H1 (cell line): ENCODE measurements at regions not wholly inside any gene's neighbourhood (a gene's known extent, or its start where the extent isn't known, plus 50 kb on each side); places are given as distances from the start of the nearest gene placed in this dataset.

Experiments used
- BCL11A ChIP-seq, 2 experiments: IDR thresholded peaks; one replicate each; pipeline ENCODE4 v1.6.1; 2011; ENCODE audit warnings: low read depth in 2 of 2, low read length in 2 of 2, mild to moderate bottlenecking in 2 of 2
- CHD2 ChIP-seq: IDR thresholded peaks from 2 replicates; pipeline ENCODE4 v1.6.1; 2012; ENCODE audit warnings: low read length, improper control_type of control experiment
- E2F6 ChIP-seq: IDR thresholded peaks from 2 replicates; pipeline ENCODE4 v1.6.1; 2012; ENCODE audit warnings: inconsistent platforms
- FOSL1 ChIP-seq: IDR thresholded peaks from 2 replicates; pipeline ENCODE4 v1.6.1; 2011; ENCODE audit warnings: mild to moderate bottlenecking, low read depth, low read length, moderate library complexity; ENCODE audit not compliant: insufficient read depth
- JUND ChIP-seq: IDR thresholded peaks from 2 replicates; pipeline ENCODE4 v1.6.1; 2011; ENCODE audit warnings: mild to moderate bottlenecking, improper control_type of control experiment, low read length
- KDM1A ChIP-seq: fragments of 200-600, 300-600 bp; sonication (generic); IDR thresholded peaks from 2 replicates; pipeline ENCODE4 v1.7.1; 2016; ENCODE audit warnings: mild to moderate bottlenecking, low read length, borderline replicate concordance
- POLR2A ChIP-seq, 2 experiments: IDR thresholded peaks; 1 replicate in 1 of 2; 2 replicates in 1 of 2; pipeline ENCODE4 v1.6.1; 2011; ENCODE audit warnings: low read depth in 2 of 2, low read length in 2 of 2, mild to moderate bottlenecking in 2 of 2; ENCODE audit errors: control extremely low read depth in 1 of 2
- POU5F1 ChIP-seq: IDR thresholded peaks from 2 replicates; pipeline ENCODE4 v1.6.1; 2011; ENCODE audit warnings: low read depth, mild to moderate bottlenecking, low read length, moderate library complexity
- SIN3A ChIP-seq, 2 experiments: IDR thresholded peaks in 1 of 2; conservative IDR thresholded peaks in 1 of 2; 2 replicates each; pipeline ENCODE4 v1.6.1; 2011 to 2012; ENCODE audit warnings: low read length in 2 of 2, improper control_type of control experiment in 1 of 2, low read depth in 1 of 2, mild to moderate bottlenecking in 1 of 2
- TBP ChIP-seq: IDR thresholded peaks from 2 replicates; pipeline ENCODE4 v1.6.1; 2011; ENCODE audit warnings: low read depth, low read length, improper control_type of control experiment
- USF2 ChIP-seq: IDR thresholded peaks from 2 replicates; pipeline ENCODE4 v1.6.1; 2011; ENCODE audit warnings: low read length, improper control_type of control experiment
- ZNF274 ChIP-seq: IDR thresholded peaks from 2 replicates; pipeline ENCODE4 v1.7.0; 2012; ENCODE audit warnings: low read length, borderline replicate concordance; ENCODE audit errors: extremely low read depth
- TF ChIP-seq, protein P1 (sequence below): IDR thresholded peaks from 2 replicates; pipeline ENCODE4 v1.6.1; 2011; ENCODE audit warnings: low read depth, mild to moderate bottlenecking, low read length; ENCODE audit not compliant: insufficient read depth

GRCh38 chr6:24076011-24076410 is 50.0 kb upstream of the NRSN1 start:
- TF ChIP-seq FOSL1 (no peak), KDM1A (no peak), POLR2A (IDR thresholded peaks at IDR 0.05; ENCODE audit: control extremely low read depth in 1 of 2, low read depth in 2 of 2, low read length in 2 of 2) (no peak), POU5F1 (no peak), JUND (no peak), TBP (no peak), CHD2 (no peak), SIN3A (conservative IDR thresholded peaks at IDR 0.05 in 1 of 2, IDR thresholded peaks at IDR 0.05 in 1 of 2; ENCODE audit: low read depth in 1 of 2, low read length in 2 of 2) (no peak), USF2 (no peak), E2F6 (no peak), BCL11A (IDR thresholded peaks at IDR 0.05; ENCODE audit: low read depth in 2 of 2, low read length in 2 of 2) (no peak), ZNF274 (no peak)
- TF ChIP-seq, protein P1, sequence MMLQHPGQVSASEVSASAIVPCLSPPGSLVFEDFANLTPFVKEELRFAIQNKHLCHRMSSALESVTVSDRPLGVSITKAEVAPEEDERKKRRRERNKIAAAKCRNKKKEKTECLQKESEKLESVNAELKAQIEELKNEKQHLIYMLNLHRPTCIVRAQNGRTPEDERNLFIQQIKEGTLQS: no peak
